AG09309 (cell line): ENCODE measurements at regions not wholly inside any gene's neighbourhood (a gene's known extent, or its start where the extent isn't known, plus 50 kb on each side); places are given as distances from the start of the nearest gene placed in this dataset.

Experiments
- DNase-seq: peaks from one replicate; pipeline ENCODE4 v3.0.0-alpha.2; 2010; ENCODE audit warnings: low read depth
- H3K4me3 ChIP-seq: 2 replicates; pipeline ENCODE4 v1.5.1; 2011; ENCODE audit warnings: mild to moderate bottlenecking, low read depth, low read length, moderate library complexity; ENCODE audit not compliant: control insufficient read depth
- CTCF ChIP-seq: IDR thresholded peaks from 2 replicates; pipeline ENCODE4 v1.5.1; 2011; ENCODE audit warnings: mild to moderate bottlenecking, low read depth, low read length, inconsistent platforms; ENCODE audit not compliant: insufficient read depth, control insufficient read depth; ENCODE audit errors: missing control alignments

- no peak for DNase-seq
- no peak overlapping the region for H3K4me3 ChIP-seq
- no peak for TF ChIP-seq CTCF
Measured at GRCh38 chr7:46349490-46349889, 428.4 kb upstream of the IGFBP3 start.

- H3K4me3 ChIP-seq = no peak overlapping the region
- TF ChIP-seq CTCF = no peak
- no peak for DNase-seq
Measured at GRCh38 chr7:46344533-46344932, 423.5 kb upstream of the IGFBP3 start.

- TF ChIP-seq CTCF = no peak
- no peak for DNase-seq
- H3K4me3 ChIP-seq = no peak overlapping the region
Measured at GRCh38 chr7:46343802-46344201, 422.7 kb upstream of the IGFBP3 start.

DNA sequence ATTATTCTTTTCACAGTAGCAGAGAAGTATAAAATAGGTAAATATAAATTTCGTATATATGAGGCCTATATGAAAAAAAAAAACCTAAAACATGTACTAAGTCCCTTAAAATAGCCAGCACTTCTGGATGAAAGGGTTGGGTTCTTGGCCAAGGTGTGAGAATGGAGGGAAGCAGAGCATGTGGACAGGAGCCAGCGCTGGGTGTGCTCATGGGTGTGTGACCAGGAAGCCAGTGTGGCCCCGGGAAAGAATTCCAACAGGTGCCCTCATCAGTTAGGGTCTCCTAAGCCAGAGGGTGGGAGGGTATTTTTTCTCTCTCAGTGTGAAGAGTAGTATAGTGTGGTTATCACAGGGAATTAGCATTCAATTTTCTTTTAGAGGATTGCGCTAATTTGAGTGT is 401.9 kb upstream of the IGFBP3 start:
- TF ChIP-seq CTCF = no peak
- H3K4me3 ChIP-seq = no peak overlapping the region
- no peak for DNase-seq

DNA sequence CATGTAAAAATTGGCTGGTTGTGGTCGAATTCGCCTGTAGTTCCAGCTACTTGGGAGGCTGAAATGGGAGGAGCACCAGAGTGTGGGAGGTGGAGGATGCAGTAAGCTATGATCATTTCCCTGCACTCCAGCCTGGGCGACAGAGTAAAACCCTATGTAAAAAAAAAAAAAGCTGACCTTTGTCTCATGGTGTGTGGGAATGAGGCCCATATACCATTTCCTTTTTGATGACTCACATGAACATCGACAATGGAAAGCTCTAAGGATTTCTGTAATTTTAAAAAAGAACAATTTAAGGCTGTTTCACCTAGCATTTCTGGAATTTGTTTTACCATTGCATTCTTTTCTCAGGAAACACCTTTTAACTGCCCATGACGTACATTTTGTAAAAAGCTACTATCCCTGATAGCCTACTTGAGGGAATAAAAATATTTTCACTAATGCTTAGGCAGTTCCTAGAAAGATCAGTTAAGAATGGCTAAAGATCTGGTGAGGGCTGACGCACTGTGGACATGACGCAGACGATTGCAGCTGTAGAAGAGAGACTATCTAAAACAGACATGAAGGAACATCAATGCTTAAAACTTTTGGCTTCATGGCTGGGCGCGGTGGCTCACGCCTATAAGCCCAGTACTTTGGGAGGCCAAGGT is 400.6 kb upstream of the IGFBP3 start:
- TF ChIP-seq CTCF = no peak

DNA sequence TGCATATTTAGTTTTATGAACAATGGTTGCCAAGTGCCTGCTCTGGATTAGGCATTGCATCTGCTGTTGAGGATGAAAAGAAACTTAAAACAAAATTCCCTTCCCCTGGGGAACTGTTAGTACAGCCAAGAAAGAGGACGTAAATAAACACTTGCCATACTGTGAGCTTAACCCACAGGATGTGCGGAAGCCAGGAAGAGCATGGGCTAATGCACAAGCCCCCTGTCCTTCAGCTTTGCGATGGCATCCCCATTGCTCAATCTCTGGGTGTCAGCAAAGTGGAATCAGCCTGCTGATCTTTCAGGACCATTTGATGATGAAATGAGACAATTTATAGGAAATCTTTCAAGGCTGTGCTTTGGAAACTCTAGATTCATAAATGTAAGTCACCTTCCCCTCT is 399.9 kb upstream of the IGFBP3 start:
- TF ChIP-seq CTCF = no peak
- no peak for DNase-seq
- no peak overlapping the region for H3K4me3 ChIP-seq

More for the DNA sequence above, 400.6 kb upstream of the IGFBP3 start:
- no peak overlapping the region for H3K4me3 ChIP-seq
- no peak for DNase-seq

GRCh38 chr7:46319841-46320240 is 398.8 kb upstream of the IGFBP3 start:
- TF ChIP-seq CTCF = no peak
- no peak for DNase-seq

More at GRCh38 chr7:46319841-46320240, 398.8 kb upstream of the IGFBP3 start:
- no peak overlapping the region for H3K4me3 ChIP-seq
